AG04449 (cell line): ENCODE measurements at regions not wholly inside any gene's neighbourhood (a gene's known extent, or its start where the extent isn't known, plus 50 kb on each side); places are given as distances from the start of the nearest gene placed in this dataset.
A peak's percentile ranks its signal among the peaks of the same experiment; 100 is the strongest.

Source experiments
- CTCF ChIA-PET: fragments of 350-600 bp; formaldehyde crosslinking; extraction: SDS; loops from one replicate; lab custom pipeline; 2021; ENCODE audit warnings: antibody characterized with exemption; lab: Yijun Ruan, JAX
- POLR2A ChIA-PET: fragments of 400-600, 350-600 bp; formaldehyde crosslinking; extraction: SDS; loops from one replicate; lab custom pipeline; 2020; ENCODE audit warnings: antibody characterized with exemption, inconsistent platforms; lab: Yijun Ruan, JAX
- DNase-seq: peaks from one replicate; pipeline ENCODE4 v3.0.0-alpha.2; 2010; ENCODE audit warnings: low read depth, low spot score
- H3K4me3 ChIP-seq: 2 replicates; pipeline ENCODE4 v1.5.1; 2011; ENCODE audit warnings: low read depth, mild to moderate bottlenecking, control low read depth, low read length
- CTCF ChIP-seq: IDR thresholded peaks from one replicate; pipeline ENCODE4 v1.5.1; 2011; ENCODE audit warnings: mild to moderate bottlenecking, moderate library complexity, low read length, control low read depth, inconsistent platforms; ENCODE audit not compliant: insufficient read depth; ENCODE audit errors: missing control alignments

- DNase-seq, result no peak
- no peak for TF ChIP-seq CTCF
- H3K4me3 ChIP-seq, result no peak overlapping the region
- ChIA-PET POLR2A (no interaction called here), CTCF (interaction anchor here (0.7 kb wide), 1 partner anchor 9 kb away, joined by 3 read pairs; no protein-coding TSS in a partner anchor)
These were observed 75.8 kb upstream of the ACAN start for GRCh38 chr15:88727439-88727838.

GRCh38 chr15:88729581-88729980, 73.7 kb upstream of the ACAN start:
- H3K4me3 ChIP-seq, result no peak overlapping the region
- POLR2A ChIA-PET, result no interaction called here
- CTCF ChIA-PET, result no interaction called here
- no peak for DNase-seq
- no peak for TF ChIP-seq CTCF

- TF ChIP-seq CTCF, result no peak
- no peak for DNase-seq
- POLR2A ChIA-PET, result no interaction called here
- no peak overlapping the region for H3K4me3 ChIP-seq
- CTCF ChIA-PET, result interaction anchor here (1.0 kb wide), 1 partner anchor 74 kb away, joined by 3 read pairs; no protein-coding TSS in a partner anchor
These were observed 72.5 kb upstream of the ACAN start for GRCh38 chr15:88730751-88731150.

- CTCF ChIA-PET, result interaction anchor here (0.9 kb wide), 1 partner anchor 99 kb away, joined by 4 read pairs; no protein-coding TSS in a partner anchor
- no peak for DNase-seq
- no peak overlapping the region for H3K4me3 ChIP-seq
These were observed 68.0 kb upstream of the ACAN start for GRCh38 chr15:88735212-88735611.

GRCh38 chr15:88736204-88736603, 67.0 kb upstream of the ACAN start:
- POLR2A ChIA-PET, result no interaction called here

More at GRCh38 chr15:88735212-88735611, 68.0 kb upstream of the ACAN start:
- POLR2A ChIA-PET, result no interaction called here
- TF ChIP-seq CTCF, result no peak

GRCh38 chr15:88738796-88739195, 64.4 kb upstream of the ACAN start:
- no peak for TF ChIP-seq CTCF
- peak; percentile 14 for DNase-seq
- ChIA-PET CTCF (no interaction called here), POLR2A (interaction anchor here (1.0 kb wide), 1 partner anchor 75 kb away, joined by 3 read pairs; no protein-coding TSS in a partner anchor)
- H3K4me3 ChIP-seq, result no peak overlapping the region; the same call in 1 of the 2 replicates

More at GRCh38 chr15:88736204-88736603, 67.0 kb upstream of the ACAN start:
- H3K4me3 ChIP-seq, result no peak overlapping the region
- DNase-seq, result no peak
- CTCF ChIA-PET, result interaction anchor here (0.7 to 1.4 kb wide), 4 partner anchors 9 to 98 kb away, joined by 3 to 4 read pairs (median 3); no protein-coding TSS in a partner anchor
- no peak for TF ChIP-seq CTCF
